K562 (cell line): ENCODE measurements at regions not wholly inside any gene's neighbourhood (a gene's known extent, or its start where the extent isn't known, plus 50 kb on each side); places are given as distances from the start of the nearest gene placed in this dataset.

Experiments used
- ATAC-seq: fragments of 200-7000 bp; cut with Tn5 transposase; 3 replicates; pipeline ENCODE4 v1.9.1; 2020; ENCODE audit warnings: moderate library complexity
- BruUV-seq: library from RNA; stranded (reverse); fragments of 400-500 nt; replicated peaks from 2 replicates; lab custom pipeline; 2021; lab: Mats Ljungman, UMichigan
- CTCF ChIA-PET: fragments of 300-600 bp; formaldehyde crosslinking; extraction: SDS; loops from one replicate; lab custom pipeline; 2021; ENCODE audit warnings: low intra/inter-chr PET ratio; lab: Yijun Ruan, JAX
- POLR2A ChIA-PET: fragments of 300-600, 350-650 bp; sonication (Branson Sonifier 250); formaldehyde crosslinking; extraction: SDS; loops from one replicate; lab custom pipeline; 2021; ENCODE audit warnings: antibody characterized with exemption, inconsistent platforms; lab: Yijun Ruan, JAX
- DNase-seq, 4 experiments: peaks; one replicate each; pipeline versions ENCODE4 v3.0.0 to v3.0.0-alpha.2; 2011 to 2018; ENCODE audit warnings: low spot score in 3 of 4, mixed read lengths in 3 of 4; ENCODE audit errors: extremely low read depth in 1 of 4
- FAIRE-seq: peaks from 2 replicates; lab custom pipeline; 2011; peaks lifted over from hg19 to GRCh38; lab: Jason Lieb, UNC
- H2AFZ ChIP-seq: 2 replicates; pipeline ENCODE4 v1.6.0; 2011; ENCODE audit warnings: low read depth, low read length, control low read depth, inconsistent platforms
- H3K27ac ChIP-seq: fragments of 200-600 bp; 3 replicates; pipeline ENCODE4 v1.8.0; 2011; ENCODE audit warnings: low read depth, mild to moderate bottlenecking, control low read depth, inconsistent platforms, low read length, moderate library complexity, mixed read lengths; ENCODE audit errors: extremely low read depth
- H3K27me3 ChIP-seq, 2 experiments: fragments of 300-600 bp in 1 of 2; 2 replicates in 1 of 2; 3 replicates in 1 of 2; pipeline versions ENCODE4 v1.6.0 to v1.8.0; 2011; ENCODE audit warnings: inconsistent platforms in 2 of 2, low read length in 2 of 2, mild to moderate bottlenecking in 1 of 2, mixed read lengths in 1 of 2, moderate library complexity in 1 of 2; ENCODE audit not compliant: control insufficient read depth in 2 of 2, insufficient read depth in 2 of 2
- H3K36me3 ChIP-seq: fragments of 300-600 bp; 3 replicates; pipeline ENCODE4 v1.8.0; 2011; ENCODE audit warnings: mild to moderate bottlenecking, low read length, inconsistent platforms; ENCODE audit not compliant: control insufficient read depth, insufficient read depth
- H3K4me1 ChIP-seq, 2 experiments: fragments of 200-600 bp in 1 of 2; replicated peaks in 1 of 2; 2 replicates in 1 of 2; 3 replicates in 1 of 2; pipeline versions ENCODE4 v1.5.1 to v1.8.0; 2011; ENCODE audit warnings: inconsistent platforms in 2 of 2, low read length in 2 of 2, mild to moderate bottlenecking in 1 of 2, mixed read lengths in 1 of 2, moderate library complexity in 1 of 2; ENCODE audit not compliant: control insufficient read depth in 2 of 2, insufficient read depth in 2 of 2
- H3K4me2 ChIP-seq: 2 replicates; pipeline ENCODE4 v1.6.1; 2011; ENCODE audit warnings: low read length, control low read depth, inconsistent platforms, mixed read lengths; ENCODE audit not compliant: insufficient read depth
- H3K4me3 ChIP-seq: fragments of 200-600 bp; sonication (generic), shearing (Covaris generic); 2 replicates; pipeline ENCODE4 v1.5.1; 2016; ENCODE audit warnings: control low read depth, inconsistent platforms
- H3K79me2 ChIP-seq: fragments of 200-600 bp; 3 replicates; pipeline ENCODE4 v1.8.0; 2011; ENCODE audit warnings: low read length, inconsistent platforms; ENCODE audit not compliant: control insufficient read depth, insufficient read depth
- H3K9ac ChIP-seq, 2 experiments: 2 replicates each; pipeline versions ENCODE4 v1.6.0 to v1.6.1; 2011; ENCODE audit warnings: low read depth in 2 of 2, low read length in 2 of 2, control low read depth in 1 of 2, inconsistent platforms in 1 of 2, mild to moderate bottlenecking in 1 of 2, mixed read lengths in 1 of 2; ENCODE audit not compliant: insufficient read depth in 1 of 2
- H3K9me1 ChIP-seq: one replicate; pipeline ENCODE4 v1.6.0; 2011; ENCODE audit warnings: inconsistent platforms, mild to moderate bottlenecking, low read length, moderate library complexity; ENCODE audit not compliant: control insufficient read depth, insufficient read depth
- H3K9me3 ChIP-seq: replicated peaks from 2 replicates; pipeline ENCODE4 v1.5.1; 2011; ENCODE audit warnings: low read depth, low read length, inconsistent platforms; ENCODE audit not compliant: control insufficient read depth, insufficient read depth
- H4K20me1 ChIP-seq: replicated peaks from 2 replicates; pipeline ENCODE4 v1.6.1; 2011; ENCODE audit warnings: low read length, inconsistent platforms, mixed read lengths; ENCODE audit not compliant: control insufficient read depth, insufficient read depth
- ARNT ChIP-seq, 2 experiments: fragments of 450-650 bp; IDR thresholded peaks; 2 replicates each; pipeline ENCODE4 v1.6.1; 2016; ENCODE audit warnings: mild to moderate bottlenecking in 1 of 2
- CHD2 ChIP-seq: IDR thresholded peaks from 2 replicates; pipeline ENCODE4 v1.6.1; 2011; ENCODE audit warnings: low read depth, low read length
- MAZ ChIP-seq, 2 experiments: fragments of 450-650 bp in 1 of 2; sonication (generic) in 1 of 2; formaldehyde crosslinking; IDR thresholded peaks in 1 of 2; conservative IDR thresholded peaks in 1 of 2; 2 replicates each; pipeline versions ENCODE4 v1.4.0 to v1.5.0; 2020; ENCODE audit warnings: mild to moderate bottlenecking in 1 of 2, missing genetic modification reagents in 1 of 2
- TFAM ChIP-seq: fragments of 250-450 bp; sonication (Bioruptor Pico); conservative IDR thresholded peaks from 2 replicates; pipeline ENCODE4 v1.5.0; 2021; ENCODE audit warnings: mild to moderate bottlenecking, moderate library complexity
- WGBS: fragments of 100-300 bp; shearing (Covaris generic); methylation state at CpG from one replicate; pipeline ENCODE4 v1.1.6; 2016; ENCODE audit warnings: low coverage, mixed read lengths; ENCODE audit not compliant: insufficient coverage; ENCODE audit errors: missing lambda C conversion rate; 5-methylcytosine and 5-hydroxymethylcytosine counted together
- in situ Hi-C: fragments of 300-500 bp; cut with MboI; formaldehyde crosslinking; loops from 4 replicates; pipeline ENCODE4 v1.15.0; 2018; ENCODE audit warnings: inconsistent platforms, mixed read lengths
- intact Hi-C: fragments of 100-400 bp; cut with micrococcal nuclease; formaldehyde crosslinking; loops from 2 replicates; pipeline ENCODE4 v1.14.2; 2022
- TF ChIP-seq, protein P1 (sequence below): fragments of 450-650 bp; IDR thresholded peaks from 2 replicates; pipeline ENCODE4 v1.6.1; 2016; ENCODE audit warnings: mild to moderate bottlenecking, moderate library complexity

DNA sequence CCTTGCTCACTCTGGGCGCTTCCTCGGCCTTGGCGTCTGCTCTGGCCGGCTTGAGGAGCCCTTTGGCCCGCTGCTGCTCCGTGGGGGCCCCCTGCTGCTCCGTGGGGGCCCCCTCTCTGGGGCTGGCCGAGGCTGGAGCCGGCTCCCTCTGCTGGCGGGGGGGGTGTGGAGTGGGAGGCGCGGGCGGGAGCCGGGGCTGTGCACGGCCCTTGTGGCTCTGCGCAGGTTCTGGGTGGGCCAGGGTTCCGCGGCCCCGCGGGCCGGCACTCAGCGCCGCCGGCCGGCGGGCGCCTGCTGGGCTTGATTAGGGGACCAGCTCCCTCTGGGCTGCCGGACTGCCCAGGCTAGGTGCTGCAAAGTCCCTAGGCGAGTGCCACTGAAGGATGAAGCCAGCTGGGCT, 436.2 kb downstream of the SLITRK6 start:
- Histone ChIP-seq H3K9me1 (no peaks in the 10 kb centered on the region), H3K9ac (no peak overlapping the region), H2AFZ (no peak overlapping the region), H3K27ac (no peak overlapping the region), H3K36me3 (no peaks in the 10 kb centered on the region), H3K27me3 (no peaks in the 10 kb centered on the region), H3K79me2 (no peaks in the 10 kb centered on the region), H3K9me3 (no peaks in the 10 kb centered on the region), H3K4me3 (no peak overlapping the region), H3K4me2 (no peak overlapping the region), H3K4me1 (no peaks in the 10 kb centered on the region), H4K20me1 (no peaks in the 10 kb centered on the region)
- DNase-seq (no peak), FAIRE-seq (no peak), ATAC-seq (no peak)
- ChIA-PET CTCF (no interaction called here), POLR2A (interaction anchor here (0.7 kb wide), 1 partner anchor 9 kb away, joined by 3 read pairs; no protein-coding TSS in a partner anchor)
- no TSS peak for BruUV-seq
- TF ChIP-seq MAZ (CRISPR knock-in tag; conservative IDR thresholded peaks at IDR 0.05 in 1 of 2, IDR thresholded peaks at IDR 0.05 in 1 of 2) (peak in 1 of 2 experiments; percentile 80; a peak in 2 of 4 replicates), TFAM (CRISPR knock-in tag) (no peak)
- intact Hi-C loops, result no loop called here
- 0% methylated on average over 1 of the region's 29 CpGs for WGBS
- in situ Hi-C loops, result no loop called here

- Histone ChIP-seq H2AFZ (no peak overlapping the region), H3K9me1 (no peaks in the 10 kb centered on the region), H3K4me1 (no peaks in the 10 kb centered on the region), H3K4me3 (no peak overlapping the region), H3K27me3 (no peaks in the 10 kb centered on the region), H3K9ac (no peak overlapping the region), H3K27ac (no peak overlapping the region), H3K79me2 (no peaks in the 10 kb centered on the region), H3K36me3 (no peaks in the 10 kb centered on the region), H4K20me1 (no peaks in the 10 kb centered on the region), H3K9me3 (no peaks in the 10 kb centered on the region), H3K4me2 (no peak overlapping the region)
- FAIRE-seq, result no peak
- POLR2A ChIA-PET, result no interaction called here
- CTCF ChIA-PET, result no interaction called here
- no peak for ATAC-seq
- BruUV-seq, result no TSS peak
- in situ Hi-C loops (no loop called here), intact Hi-C loops (no loop called here)
- DNase-seq, result no peak
- WGBS, result 0% methylated on average over 5 of the region's 5 CpGs
- TF ChIP-seq, protein P1, sequence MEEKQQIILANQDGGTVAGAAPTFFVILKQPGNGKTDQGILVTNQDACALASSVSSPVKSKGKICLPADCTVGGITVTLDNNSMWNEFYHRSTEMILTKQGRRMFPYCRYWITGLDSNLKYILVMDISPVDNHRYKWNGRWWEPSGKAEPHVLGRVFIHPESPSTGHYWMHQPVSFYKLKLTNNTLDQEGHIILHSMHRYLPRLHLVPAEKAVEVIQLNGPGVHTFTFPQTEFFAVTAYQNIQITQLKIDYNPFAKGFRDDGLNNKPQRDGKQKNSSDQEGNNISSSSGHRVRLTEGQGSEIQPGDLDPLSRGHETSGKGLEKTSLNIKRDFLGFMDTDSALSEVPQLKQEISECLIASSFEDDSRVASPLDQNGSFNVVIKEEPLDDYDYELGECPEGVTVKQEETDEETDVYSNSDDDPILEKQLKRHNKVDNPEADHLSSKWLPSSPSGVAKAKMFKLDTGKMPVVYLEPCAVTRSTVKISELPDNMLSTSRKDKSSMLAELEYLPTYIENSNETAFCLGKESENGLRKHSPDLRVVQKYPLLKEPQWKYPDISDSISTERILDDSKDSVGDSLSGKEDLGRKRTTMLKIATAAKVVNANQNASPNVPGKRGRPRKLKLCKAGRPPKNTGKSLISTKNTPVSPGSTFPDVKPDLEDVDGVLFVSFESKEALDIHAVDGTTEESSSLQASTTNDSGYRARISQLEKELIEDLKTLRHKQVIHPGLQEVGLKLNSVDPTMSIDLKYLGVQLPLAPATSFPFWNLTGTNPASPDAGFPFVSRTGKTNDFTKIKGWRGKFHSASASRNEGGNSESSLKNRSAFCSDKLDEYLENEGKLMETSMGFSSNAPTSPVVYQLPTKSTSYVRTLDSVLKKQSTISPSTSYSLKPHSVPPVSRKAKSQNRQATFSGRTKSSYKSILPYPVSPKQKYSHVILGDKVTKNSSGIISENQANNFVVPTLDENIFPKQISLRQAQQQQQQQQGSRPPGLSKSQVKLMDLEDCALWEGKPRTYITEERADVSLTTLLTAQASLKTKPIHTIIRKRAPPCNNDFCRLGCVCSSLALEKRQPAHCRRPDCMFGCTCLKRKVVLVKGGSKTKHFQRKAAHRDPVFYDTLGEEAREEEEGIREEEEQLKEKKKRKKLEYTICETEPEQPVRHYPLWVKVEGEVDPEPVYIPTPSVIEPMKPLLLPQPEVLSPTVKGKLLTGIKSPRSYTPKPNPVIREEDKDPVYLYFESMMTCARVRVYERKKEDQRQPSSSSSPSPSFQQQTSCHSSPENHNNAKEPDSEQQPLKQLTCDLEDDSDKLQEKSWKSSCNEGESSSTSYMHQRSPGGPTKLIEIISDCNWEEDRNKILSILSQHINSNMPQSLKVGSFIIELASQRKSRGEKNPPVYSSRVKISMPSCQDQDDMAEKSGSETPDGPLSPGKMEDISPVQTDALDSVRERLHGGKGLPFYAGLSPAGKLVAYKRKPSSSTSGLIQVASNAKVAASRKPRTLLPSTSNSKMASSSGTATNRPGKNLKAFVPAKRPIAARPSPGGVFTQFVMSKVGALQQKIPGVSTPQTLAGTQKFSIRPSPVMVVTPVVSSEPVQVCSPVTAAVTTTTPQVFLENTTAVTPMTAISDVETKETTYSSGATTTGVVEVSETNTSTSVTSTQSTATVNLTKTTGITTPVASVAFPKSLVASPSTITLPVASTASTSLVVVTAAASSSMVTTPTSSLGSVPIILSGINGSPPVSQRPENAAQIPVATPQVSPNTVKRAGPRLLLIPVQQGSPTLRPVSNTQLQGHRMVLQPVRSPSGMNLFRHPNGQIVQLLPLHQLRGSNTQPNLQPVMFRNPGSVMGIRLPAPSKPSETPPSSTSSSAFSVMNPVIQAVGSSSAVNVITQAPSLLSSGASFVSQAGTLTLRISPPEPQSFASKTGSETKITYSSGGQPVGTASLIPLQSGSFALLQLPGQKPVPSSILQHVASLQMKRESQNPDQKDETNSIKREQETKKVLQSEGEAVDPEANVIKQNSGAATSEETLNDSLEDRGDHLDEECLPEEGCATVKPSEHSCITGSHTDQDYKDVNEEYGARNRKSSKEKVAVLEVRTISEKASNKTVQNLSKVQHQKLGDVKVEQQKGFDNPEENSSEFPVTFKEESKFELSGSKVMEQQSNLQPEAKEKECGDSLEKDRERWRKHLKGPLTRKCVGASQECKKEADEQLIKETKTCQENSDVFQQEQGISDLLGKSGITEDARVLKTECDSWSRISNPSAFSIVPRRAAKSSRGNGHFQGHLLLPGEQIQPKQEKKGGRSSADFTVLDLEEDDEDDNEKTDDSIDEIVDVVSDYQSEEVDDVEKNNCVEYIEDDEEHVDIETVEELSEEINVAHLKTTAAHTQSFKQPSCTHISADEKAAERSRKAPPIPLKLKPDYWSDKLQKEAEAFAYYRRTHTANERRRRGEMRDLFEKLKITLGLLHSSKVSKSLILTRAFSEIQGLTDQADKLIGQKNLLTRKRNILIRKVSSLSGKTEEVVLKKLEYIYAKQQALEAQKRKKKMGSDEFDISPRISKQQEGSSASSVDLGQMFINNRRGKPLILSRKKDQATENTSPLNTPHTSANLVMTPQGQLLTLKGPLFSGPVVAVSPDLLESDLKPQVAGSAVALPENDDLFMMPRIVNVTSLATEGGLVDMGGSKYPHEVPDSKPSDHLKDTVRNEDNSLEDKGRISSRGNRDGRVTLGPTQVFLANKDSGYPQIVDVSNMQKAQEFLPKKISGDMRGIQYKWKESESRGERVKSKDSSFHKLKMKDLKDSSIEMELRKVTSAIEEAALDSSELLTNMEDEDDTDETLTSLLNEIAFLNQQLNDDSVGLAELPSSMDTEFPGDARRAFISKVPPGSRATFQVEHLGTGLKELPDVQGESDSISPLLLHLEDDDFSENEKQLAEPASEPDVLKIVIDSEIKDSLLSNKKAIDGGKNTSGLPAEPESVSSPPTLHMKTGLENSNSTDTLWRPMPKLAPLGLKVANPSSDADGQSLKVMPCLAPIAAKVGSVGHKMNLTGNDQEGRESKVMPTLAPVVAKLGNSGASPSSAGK, result no peak
- TF ChIP-seq CHD2, result no peak
- TF ChIP-seq ARNT (IDR thresholded peaks at IDR 0.05), result no peak
These were observed 452.0 kb downstream of the SLITRK6 start for GRCh38 chr13:85347251-85347650.
